ENCODE measurements at regions not wholly inside any gene's neighbourhood (a gene's known extent, or its start where the extent isn't known, plus 50 kb on each side); places are given as distances from the start of the nearest gene placed in this dataset.

DNA sequence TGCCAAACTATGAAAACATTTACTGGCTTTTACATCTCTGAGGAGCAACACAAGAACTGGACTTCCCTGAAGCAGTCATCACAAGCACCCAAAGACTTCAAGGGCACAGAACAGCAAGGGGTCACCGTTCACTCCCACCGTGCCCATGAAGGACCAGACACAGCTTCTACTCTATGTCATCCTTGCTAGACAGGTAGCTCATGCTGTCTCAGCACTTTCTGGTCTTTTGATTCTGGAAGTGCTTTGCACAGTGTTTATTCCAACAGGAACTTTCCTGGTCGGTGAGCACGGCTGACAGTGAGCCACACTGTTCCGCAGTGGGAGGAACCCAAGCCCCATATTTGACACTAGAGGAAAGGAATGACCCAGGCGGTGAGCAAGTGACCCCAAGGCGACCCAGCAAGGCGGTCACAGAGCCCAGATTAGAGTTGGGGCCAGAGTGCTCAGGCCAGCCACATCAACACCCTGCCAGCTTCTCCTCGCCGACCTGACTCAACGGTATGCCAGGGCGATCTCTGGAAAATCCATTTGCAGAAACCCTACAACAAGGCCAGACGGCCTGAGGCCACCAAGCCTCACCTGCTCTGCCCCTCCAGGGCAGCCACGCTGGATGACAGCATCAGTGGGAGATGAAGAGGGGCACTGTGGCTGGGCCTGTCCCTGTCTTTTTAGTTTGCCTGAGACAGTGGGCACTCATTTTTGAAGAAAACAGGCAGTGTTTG is 318.6 kb downstream of the TCERG1L start:
- WGBS, 2 donors (ENCODE audit: low coverage in 1 of 2): 79 to 89% methylated on average over 5 to 14 of the region's 14 CpGs
- TF ChIP-seq, protein P1, sequence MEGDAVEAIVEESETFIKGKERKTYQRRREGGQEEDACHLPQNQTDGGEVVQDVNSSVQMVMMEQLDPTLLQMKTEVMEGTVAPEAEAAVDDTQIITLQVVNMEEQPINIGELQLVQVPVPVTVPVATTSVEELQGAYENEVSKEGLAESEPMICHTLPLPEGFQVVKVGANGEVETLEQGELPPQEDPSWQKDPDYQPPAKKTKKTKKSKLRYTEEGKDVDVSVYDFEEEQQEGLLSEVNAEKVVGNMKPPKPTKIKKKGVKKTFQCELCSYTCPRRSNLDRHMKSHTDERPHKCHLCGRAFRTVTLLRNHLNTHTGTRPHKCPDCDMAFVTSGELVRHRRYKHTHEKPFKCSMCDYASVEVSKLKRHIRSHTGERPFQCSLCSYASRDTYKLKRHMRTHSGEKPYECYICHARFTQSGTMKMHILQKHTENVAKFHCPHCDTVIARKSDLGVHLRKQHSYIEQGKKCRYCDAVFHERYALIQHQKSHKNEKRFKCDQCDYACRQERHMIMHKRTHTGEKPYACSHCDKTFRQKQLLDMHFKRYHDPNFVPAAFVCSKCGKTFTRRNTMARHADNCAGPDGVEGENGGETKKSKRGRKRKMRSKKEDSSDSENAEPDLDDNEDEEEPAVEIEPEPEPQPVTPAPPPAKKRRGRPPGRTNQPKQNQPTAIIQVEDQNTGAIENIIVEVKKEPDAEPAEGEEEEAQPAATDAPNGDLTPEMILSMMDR (IDR thresholded peaks at IDR 0.05): no peak
- no peak for TF ChIP-seq POLR2AphosphoS5 (IDR thresholded peaks at IDR 0.05)
- no peak for TF ChIP-seq POLR2A (IDR thresholded peaks at IDR 0.05)
- no peak for TF ChIP-seq EP300 (IDR thresholded peaks at IDR 0.05; ENCODE audit: low read depth)
- no peaks in the 10 kb centered on the region for H3K27me3 ChIP-seq
- no peaks in the 10 kb centered on the region for H3K9me3 ChIP-seq
- H3K4me3 ChIP-seq: no peak overlapping the region
- no peaks in the 10 kb centered on the region for H3K36me3 ChIP-seq
- no peaks in the 10 kb centered on the region for H3K4me1 ChIP-seq
- intact Hi-C loops (cut with DNase I; ENCODE audit: low total_unique reads): loop anchor here (5.0 kb wide), 1 partner anchor 1004 kb away; no protein-coding TSS in a partner anchor
- in situ Hi-C loops (cut with MboI; ENCODE audit: low pct_ligation_motif_present in 1 of 4, low pct_unique_long_range_greater_than_20kb in 1 of 4, low sequenced_read_pairs in 3 of 4): no loop called here
- H3K27ac ChIP-seq: no peak overlapping the region
- DNase-seq: no peak

DNA sequence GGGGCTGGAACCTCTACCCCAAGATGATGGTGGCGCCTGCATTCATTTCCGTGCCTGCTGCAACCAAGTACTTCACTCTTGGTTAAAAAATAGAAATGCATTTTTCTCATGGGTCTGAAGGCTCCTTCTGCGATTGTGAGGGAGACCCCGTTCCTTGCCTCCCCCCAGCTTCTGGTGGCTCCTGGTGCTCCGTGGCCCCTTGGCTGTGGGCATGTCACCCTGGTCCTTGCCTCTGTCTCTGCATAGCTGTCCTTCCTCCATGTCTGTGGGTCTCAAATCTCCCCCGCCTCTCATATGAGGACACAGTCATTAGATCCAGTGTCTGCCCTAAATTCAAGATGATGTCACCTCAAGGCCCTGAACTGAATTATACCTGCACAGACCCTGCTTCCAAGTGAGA is 317.9 kb downstream of the TCERG1L start:
- DNase-seq: no peak
- Histone ChIP-seq H3K27me3 (no peaks in the 10 kb centered on the region), H3K4me1 (no peaks in the 10 kb centered on the region), H3K27ac (no peak overlapping the region), H3K9me3 (no peaks in the 10 kb centered on the region), H3K4me3 (no peak overlapping the region), H3K36me3 (no peaks in the 10 kb centered on the region)
- intact Hi-C loops (cut with DNase I; ENCODE audit: low total_unique reads): loop anchor here (5.0 kb wide), 1 partner anchor 1004 kb away; no protein-coding TSS in a partner anchor
- WGBS, 2 donors (ENCODE audit: low coverage in 1 of 2): 62 to 84% methylated on average over 3 to 6 of the region's 6 CpGs
- in situ Hi-C loops (cut with MboI; ENCODE audit: low pct_ligation_motif_present in 1 of 4, low pct_unique_long_range_greater_than_20kb in 1 of 4, low sequenced_read_pairs in 3 of 4): no loop called here
- TF ChIP-seq POLR2A (IDR thresholded peaks at IDR 0.05): no peak
- no peak for TF ChIP-seq EP300 (IDR thresholded peaks at IDR 0.05; ENCODE audit: low read depth)
- TF ChIP-seq, protein P1 (IDR thresholded peaks at IDR 0.05): no peak
- no peak for TF ChIP-seq POLR2AphosphoS5 (IDR thresholded peaks at IDR 0.05)

DNA sequence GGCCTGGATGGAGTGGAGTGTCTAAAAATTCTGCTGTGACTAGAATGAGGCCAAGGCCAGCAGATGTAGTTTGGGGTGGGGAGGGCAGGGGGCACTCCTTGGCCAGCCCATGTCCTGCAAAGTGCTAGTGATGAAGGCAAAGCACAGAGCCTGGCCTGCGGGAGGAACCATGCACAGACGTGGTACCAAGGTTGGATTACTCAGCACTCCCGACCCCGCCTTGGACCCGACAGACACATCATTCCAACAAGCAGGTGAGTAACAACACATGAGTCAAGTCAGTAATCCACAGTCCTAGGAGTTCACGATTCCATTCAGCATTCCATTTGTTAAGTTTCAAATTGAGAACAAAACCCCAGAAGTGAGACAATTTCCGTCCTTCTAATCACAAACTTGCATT is 317.3 kb downstream of the TCERG1L start:
- H3K9me3 ChIP-seq: no peaks in the 10 kb centered on the region
- TF ChIP-seq EP300 (IDR thresholded peaks at IDR 0.05; ENCODE audit: low read depth): no peak
- TF ChIP-seq, protein P1 (IDR thresholded peaks at IDR 0.05): no peak
- TF ChIP-seq POLR2AphosphoS5 (IDR thresholded peaks at IDR 0.05): no peak
- TF ChIP-seq POLR2A (IDR thresholded peaks at IDR 0.05): no peak
- intact Hi-C loops (cut with DNase I; ENCODE audit: low total_unique reads): loop anchor here (5.0 kb wide), 1 partner anchor 1003 kb away; no protein-coding TSS in a partner anchor
- no peak overlapping the region for H3K27ac ChIP-seq
- no peaks in the 10 kb centered on the region for H3K27me3 ChIP-seq
- no peaks in the 10 kb centered on the region for H3K4me1 ChIP-seq
- in situ Hi-C loops (cut with MboI; ENCODE audit: low pct_ligation_motif_present in 1 of 4, low pct_unique_long_range_greater_than_20kb in 1 of 4, low sequenced_read_pairs in 3 of 4): no loop called here
- H3K36me3 ChIP-seq: no peaks in the 10 kb centered on the region
- H3K4me3 ChIP-seq: no peak overlapping the region
- DNase-seq: no peak
- 79 to 83% methylated on average over 4 to 7 of the region's 7 CpGs for WGBS, 2 donors (ENCODE audit: low coverage in 1 of 2)

DNA sequence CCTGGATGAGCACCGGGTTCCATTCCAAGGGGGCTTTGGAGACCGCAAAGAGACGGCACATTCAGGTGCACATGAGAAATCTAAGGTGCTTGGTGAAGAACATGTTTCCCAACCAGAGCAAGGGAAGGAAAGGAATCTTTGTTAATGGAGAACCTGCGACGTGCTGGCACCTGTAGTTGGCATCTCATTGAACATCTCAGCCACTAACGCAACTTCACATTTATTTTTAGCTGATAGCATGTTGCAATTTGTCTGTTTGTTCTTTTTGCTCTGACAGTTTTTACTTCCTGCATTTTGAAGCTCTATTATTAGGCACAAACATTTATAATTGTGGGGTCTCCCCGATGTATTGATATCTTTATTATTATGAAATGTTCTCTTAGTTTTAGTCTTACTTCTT is 316.7 kb downstream of the TCERG1L start:
- Histone ChIP-seq H3K9me3 (no peaks in the 10 kb centered on the region), H3K27me3 (no peaks in the 10 kb centered on the region), H3K4me3 (no peak overlapping the region), H3K36me3 (no peaks in the 10 kb centered on the region), H3K27ac (no peak overlapping the region), H3K4me1 (no peaks in the 10 kb centered on the region)
- 72 to 86% methylated on average over 6 to 7 of the region's 7 CpGs for WGBS, 2 donors (ENCODE audit: low coverage in 1 of 2)
- intact Hi-C loops (cut with DNase I; ENCODE audit: low total_unique reads) (loop anchor here (5.0 kb wide), 1 partner anchor 1002 kb away; no protein-coding TSS in a partner anchor), in situ Hi-C loops (cut with MboI; ENCODE audit: low pct_ligation_motif_present in 1 of 4, low pct_unique_long_range_greater_than_20kb in 1 of 4, low sequenced_read_pairs in 3 of 4) (no loop called here)
- DNase-seq: no peak
- TF ChIP-seq, protein P1 (IDR thresholded peaks at IDR 0.05): no peak
- TF ChIP-seq EP300 (IDR thresholded peaks at IDR 0.05; ENCODE audit: low read depth) (no peak), POLR2A (IDR thresholded peaks at IDR 0.05) (no peak), POLR2AphosphoS5 (IDR thresholded peaks at IDR 0.05) (no peak)
